ENCODE measurements at regions not wholly inside any gene's neighbourhood (a gene's known extent, or its start where the extent isn't known, plus 50 kb on each side); places are given as distances from the start of the nearest gene placed in this dataset.
A peak's percentile ranks its signal among the peaks of the same experiment; 100 is the strongest.

- DNase-seq (ENCODE audit: low read depth in 2 of 2): peak in 1 of 2 donors; percentile 1
- H3K4me3 ChIP-seq (replicated peaks in 1 of 2; ENCODE audit: low read depth in 2 of 2, low read length in 2 of 2): no peak overlapping the region
- no peak for TF ChIP-seq CTCF (IDR thresholded peaks at IDR 0.05; ENCODE audit: low read depth, low read length)
Measured at GRCh38 chr18:39302481-39302880, 1736.9 kb upstream of the CELF4 start.

- no peak for DNase-seq (ENCODE audit: low read depth in 2 of 2)
- H3K4me3 ChIP-seq (replicated peaks in 1 of 2; ENCODE audit: low read depth in 2 of 2, low read length in 2 of 2): no peak overlapping the region
- TF ChIP-seq CTCF (IDR thresholded peaks at IDR 0.05; ENCODE audit: low read depth, low read length): no peak
Measured at GRCh38 chr18:39299152-39299551, 1733.6 kb upstream of the CELF4 start.

GRCh38 chr18:39297225-39297624, 1731.6 kb upstream of the CELF4 start:
- no peak overlapping the region for H3K4me3 ChIP-seq (replicated peaks in 1 of 2; ENCODE audit: low read depth in 2 of 2, low read length in 2 of 2)
- no peak for DNase-seq (ENCODE audit: low read depth in 2 of 2)
- TF ChIP-seq CTCF (IDR thresholded peaks at IDR 0.05; ENCODE audit: low read depth, low read length): no peak

GRCh38 chr18:39296293-39296888, 1730.8 kb upstream of the CELF4 start:
- H3K4me3 ChIP-seq (replicated peaks in 1 of 2; ENCODE audit: low read depth in 2 of 2, low read length in 2 of 2): no peak overlapping the region
- no peak for DNase-seq (ENCODE audit: low read depth in 2 of 2)
- no peak for TF ChIP-seq CTCF (IDR thresholded peaks at IDR 0.05; ENCODE audit: low read depth, low read length)

GRCh38 chr18:39276764-39277163, 1711.2 kb upstream of the CELF4 start:
- no peak for TF ChIP-seq CTCF (IDR thresholded peaks at IDR 0.05; ENCODE audit: low read depth, low read length)
- no peak for DNase-seq (ENCODE audit: low read depth in 2 of 2)
- H3K4me3 ChIP-seq (replicated peaks in 1 of 2; ENCODE audit: low read depth in 2 of 2, low read length in 2 of 2): no peak overlapping the region

GRCh38 chr18:39274535-39274934, 1708.9 kb upstream of the CELF4 start:
- TF ChIP-seq CTCF (IDR thresholded peaks at IDR 0.05; ENCODE audit: low read depth, low read length): no peak
- DNase-seq (ENCODE audit: low read depth in 2 of 2): peak; percentile 43 to 57
- H3K4me3 ChIP-seq (replicated peaks in 1 of 2; ENCODE audit: low read depth in 2 of 2, low read length in 2 of 2): no peak overlapping the region

- H3K4me3 ChIP-seq (replicated peaks in 1 of 2; ENCODE audit: low read depth in 2 of 2, low read length in 2 of 2): no peak overlapping the region
- TF ChIP-seq CTCF (IDR thresholded peaks at IDR 0.05; ENCODE audit: low read depth, low read length): no peak
- DNase-seq (ENCODE audit: low read depth in 2 of 2): no peak
Measured at GRCh38 chr18:39272230-39272629, 1706.6 kb upstream of the CELF4 start.
